ENCODE measurements at regions not wholly inside any gene's neighbourhood (a gene's known extent, or its start where the extent isn't known, plus 50 kb on each side); places are given as distances from the start of the nearest gene placed in this dataset.
A peak's percentile ranks its signal among the peaks of the same experiment; 100 is the strongest.
"Not testable (repeated sequence)": the region's sequence is repeated elsewhere in the genome, so short reads cannot be mapped to it uniquely, and the experiment has no call there.

GRCh38 chr3:135636596-135636995 is 328.9 kb upstream of the PPP2R3A start:
- DNase-seq (ENCODE audit: low read depth) = no peak

- DNase-seq (ENCODE audit: low read depth) = no peak
Observed at GRCh38 chr3:135637013-135637412, 328.5 kb upstream of the PPP2R3A start.

- DNase-seq (ENCODE audit: low read depth) = no peak
Observed at GRCh38 chr3:135641761-135642160, 323.8 kb upstream of the PPP2R3A start.

- DNase-seq (ENCODE audit: low read depth) = no peak
Observed at GRCh38 chr3:135645541-135645940, 320.0 kb upstream of the PPP2R3A start.

- DNase-seq (ENCODE audit: low read depth) = no peak
Observed at GRCh38 chr3:135646873-135647272, 318.7 kb upstream of the PPP2R3A start.

GRCh38 chr3:135649361-135649760 is 316.2 kb upstream of the PPP2R3A start:
- DNase-seq (ENCODE audit: low read depth) = no peak

GRCh38 chr3:135650309-135650708 is 315.2 kb upstream of the PPP2R3A start:
- DNase-seq (ENCODE audit: low read depth) = no peak

- DNase-seq (ENCODE audit: low read depth) = no peak
Observed at GRCh38 chr3:135652388-135652787, 313.1 kb upstream of the PPP2R3A start.

GRCh38 chr3:135655328-135655727 is 310.2 kb upstream of the PPP2R3A start:
- DNase-seq (ENCODE audit: low read depth) = no peak

- not testable (repeated sequence) for DNase-seq (ENCODE audit: low read depth)
Observed at GRCh38 chr3:135658451-135658850, 307.1 kb upstream of the PPP2R3A start.

GRCh38 chr3:135667061-135667460 is 298.5 kb upstream of the PPP2R3A start:
- DNase-seq (ENCODE audit: low read depth) = no peak

- DNase-seq (ENCODE audit: low read depth) = no peak
Observed at GRCh38 chr3:135674508-135674907, 291.0 kb upstream of the PPP2R3A start.

- DNase-seq (ENCODE audit: low read depth) = no peak
Observed at GRCh38 chr3:135678386-135678785, 287.1 kb upstream of the PPP2R3A start.

- DNase-seq (ENCODE audit: low read depth) = no peak
Observed at GRCh38 chr3:135688003-135688402, 277.5 kb upstream of the PPP2R3A start.

GRCh38 chr3:135690664-135691063 is 274.9 kb upstream of the PPP2R3A start:
- DNase-seq (ENCODE audit: low read depth) = no peak

GRCh38 chr3:135691240-135691639 is 274.3 kb upstream of the PPP2R3A start:
- DNase-seq (ENCODE audit: low read depth) = no peak

- no peak for DNase-seq (ENCODE audit: low read depth)
Observed at GRCh38 chr3:135694142-135694541, 271.4 kb upstream of the PPP2R3A start.

GRCh38 chr3:135699741-135700140 is 265.8 kb upstream of the PPP2R3A start:
- DNase-seq (ENCODE audit: low read depth) = no peak

GRCh38 chr3:135706758-135707375 is 258.7 kb upstream of the PPP2R3A start:
- no peak for DNase-seq (ENCODE audit: low read depth)

GRCh38 chr3:135719449-135719848 is 246.1 kb upstream of the PPP2R3A start:
- no peak for DNase-seq (ENCODE audit: low read depth)

- DNase-seq (ENCODE audit: low read depth) = no peak
Observed at GRCh38 chr3:135728007-135728721, 237.4 kb upstream of the PPP2R3A start.

- DNase-seq (ENCODE audit: low read depth) = no peak
Observed at GRCh38 chr3:135731546-135731945, 234.0 kb upstream of the PPP2R3A start.

- peak; percentile 75 for DNase-seq (ENCODE audit: low read depth)
Observed at GRCh38 chr3:135736740-135737139, 228.8 kb upstream of the PPP2R3A start.

- DNase-seq (ENCODE audit: low read depth) = peak; percentile 23
Observed at GRCh38 chr3:135739779-135740178, 225.7 kb upstream of the PPP2R3A start.
